ENCODE measurements at regions not wholly inside any gene's neighbourhood (a gene's known extent, or its start where the extent isn't known, plus 50 kb on each side); places are given as distances from the start of the nearest gene placed in this dataset.

DNA sequence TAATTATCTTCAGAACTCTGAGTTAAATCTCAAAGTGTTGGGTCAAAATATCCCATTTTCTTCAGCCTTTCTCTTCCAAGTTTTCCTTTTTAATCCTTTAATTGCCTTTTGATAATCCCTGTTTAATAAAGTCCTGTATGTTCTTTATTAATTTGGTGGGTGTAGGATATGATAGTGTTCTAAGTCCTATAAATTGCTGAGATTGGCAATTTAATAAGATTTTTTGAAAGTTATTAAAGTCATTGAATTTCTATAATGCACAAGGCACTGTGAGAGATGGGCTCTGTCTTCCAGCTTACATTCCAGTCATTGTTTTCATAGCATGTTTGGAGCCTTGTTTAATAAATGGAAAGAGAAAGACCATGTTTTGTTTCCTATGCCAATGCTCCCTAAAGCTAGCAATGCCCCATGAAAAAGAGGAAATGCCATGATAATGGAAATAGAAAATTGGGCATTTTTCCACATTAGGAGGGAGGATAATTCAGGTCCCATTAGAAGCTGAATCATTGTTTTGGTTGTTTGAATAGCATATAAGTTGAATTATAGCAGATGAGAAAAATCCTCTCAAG is 404.8 kb downstream of the CD109 start:
- no peak for DNase-seq (ENCODE audit: low read depth in 2 of 2)

DNA sequence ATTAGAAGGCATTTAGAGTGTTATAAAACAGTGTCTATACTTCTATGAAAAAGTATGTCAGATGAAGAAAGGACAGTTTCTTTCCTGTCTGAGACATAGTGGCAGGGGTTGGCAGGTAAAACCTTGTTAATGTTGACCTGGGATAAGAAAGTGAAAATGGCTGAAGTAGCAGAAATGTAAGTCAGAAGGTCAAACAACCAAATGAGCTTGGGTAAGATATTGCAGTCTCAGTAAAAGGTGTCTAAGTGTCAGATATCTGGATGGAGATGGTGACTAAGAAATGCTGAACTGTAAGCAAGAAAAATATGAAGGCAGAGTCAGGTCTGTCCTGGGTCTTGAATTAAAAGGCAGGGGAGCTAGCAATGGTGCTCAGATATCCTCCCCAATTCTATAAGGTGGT is 400.3 kb downstream of the CD109 start:
- DNase-seq (ENCODE audit: low read depth in 2 of 2), result no peak

- DNase-seq (ENCODE audit: low read depth in 2 of 2), result no peak
Observed at GRCh38 chr6:74093361-74093760, 397.4 kb downstream of the CD109 start.

GRCh38 chr6:74091794-74092157 is 395.8 kb downstream of the CD109 start:
- no peak for DNase-seq (ENCODE audit: low read depth in 2 of 2)

- no peak for DNase-seq (ENCODE audit: low read depth in 2 of 2)
Observed at GRCh38 chr6:74091136-74091793, 395.3 kb downstream of the CD109 start.

DNA sequence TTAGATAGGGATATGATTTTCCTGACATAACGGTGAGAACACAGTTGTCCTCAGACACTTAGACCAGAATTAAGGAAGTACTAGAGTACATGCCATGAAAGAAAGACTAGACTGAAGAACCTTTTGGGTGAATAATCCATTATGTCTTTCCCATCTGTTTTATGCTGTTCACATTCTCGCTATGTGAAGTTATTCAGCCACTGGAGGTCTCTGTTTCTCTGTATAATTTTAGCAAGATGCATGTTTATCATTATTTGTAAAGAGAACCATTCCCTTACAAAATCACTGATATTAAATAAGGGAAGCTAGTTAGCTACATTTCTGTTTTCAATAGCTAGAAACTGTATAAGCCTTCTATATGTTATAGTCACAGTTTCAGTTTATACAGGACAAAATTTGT is 391.9 kb downstream of the CD109 start:
- DNase-seq (ENCODE audit: low read depth in 2 of 2), result peak in 1 of 2 experiments; percentile 42

GRCh38 chr6:74075896-74076295 is 379.9 kb downstream of the CD109 start:
- no peak for DNase-seq (ENCODE audit: low read depth in 2 of 2)

GRCh38 chr6:74075323-74075722 is 379.3 kb downstream of the CD109 start:
- DNase-seq (ENCODE audit: low read depth in 2 of 2), result peak in 1 of 2 experiments; percentile 54

DNA sequence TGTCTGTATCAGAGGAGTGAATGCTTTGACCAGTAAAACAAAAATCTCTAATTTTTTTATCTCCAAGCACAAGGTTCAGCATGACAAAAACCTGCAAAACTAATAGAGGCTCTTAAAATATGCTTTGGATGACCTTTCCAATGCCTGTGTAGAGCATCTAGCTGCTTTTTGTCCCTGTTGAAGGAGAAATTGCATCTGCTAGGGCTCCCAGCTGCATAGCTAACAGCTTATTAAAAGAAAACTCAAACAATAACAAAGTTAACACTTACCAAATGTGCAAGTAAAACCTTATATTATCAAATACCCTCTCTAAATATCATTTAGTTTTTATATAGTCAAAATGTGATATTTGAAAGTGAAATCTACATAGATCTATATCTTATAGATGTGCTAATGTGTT is 378.6 kb downstream of the CD109 start:
- DNase-seq (ENCODE audit: low read depth in 2 of 2), result no peak

DNA sequence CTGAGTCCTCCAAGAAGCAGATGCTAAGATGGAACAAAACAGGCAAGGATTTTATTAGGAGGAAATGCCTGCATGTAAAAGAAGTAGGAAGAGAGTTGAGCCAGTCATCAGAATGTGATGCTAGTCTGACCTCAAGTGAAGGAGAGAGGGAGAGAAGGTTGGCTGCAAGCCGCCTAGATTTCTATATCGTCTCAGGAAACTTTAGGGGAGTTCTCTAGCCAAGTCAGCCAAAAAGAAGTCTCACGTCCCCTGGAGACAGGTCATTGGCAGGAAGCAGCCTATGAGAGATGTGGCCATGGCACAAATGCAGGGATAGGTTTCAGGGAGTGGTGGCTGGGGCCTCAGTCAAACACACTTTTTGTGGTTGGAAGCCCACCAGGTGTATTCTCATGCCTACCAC is 378.0 kb downstream of the CD109 start:
- DNase-seq (ENCODE audit: low read depth in 2 of 2), result peak in 1 of 2 experiments; percentile 53

DNA sequence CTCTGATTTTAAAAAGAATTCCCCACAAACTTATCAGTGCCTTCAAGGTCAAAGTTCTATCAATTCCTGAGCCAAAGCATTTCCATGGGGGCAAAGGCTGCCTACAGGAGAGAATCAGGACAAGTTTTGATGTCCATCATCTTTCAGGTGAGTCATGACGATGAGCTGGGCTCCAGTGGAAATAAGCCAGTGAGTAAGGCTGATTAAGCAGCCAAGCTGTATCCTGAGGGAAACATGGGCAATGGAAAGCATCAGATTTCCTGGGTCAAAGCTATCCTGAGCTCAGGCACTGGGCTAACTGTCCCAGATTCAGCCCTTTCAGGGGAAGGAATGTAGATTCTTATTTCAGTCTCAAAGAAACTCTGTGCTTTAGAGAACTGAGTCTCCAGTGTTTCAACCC is 377.4 kb downstream of the CD109 start:
- no peak for DNase-seq (ENCODE audit: low read depth in 2 of 2)

DNA sequence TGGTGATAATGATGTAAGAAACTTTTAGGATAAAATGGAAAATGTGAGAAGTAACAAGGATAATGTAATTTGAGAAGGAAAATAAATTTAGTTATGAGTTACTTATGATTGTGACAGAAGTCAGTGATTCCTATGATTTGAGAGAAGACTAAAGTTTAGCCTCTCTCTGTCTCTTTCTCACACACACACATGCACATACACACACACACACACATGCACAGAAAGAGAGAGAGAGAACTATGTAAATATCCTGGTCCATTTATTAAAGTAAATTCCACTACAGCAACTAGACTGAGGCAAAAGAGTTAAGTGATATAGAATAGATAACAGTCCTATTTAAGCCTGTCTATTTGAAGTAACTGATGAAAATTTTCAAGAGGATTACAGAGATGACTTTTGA is 375.2 kb downstream of the CD109 start:
- no peak for DNase-seq (ENCODE audit: low read depth in 2 of 2)

DNA sequence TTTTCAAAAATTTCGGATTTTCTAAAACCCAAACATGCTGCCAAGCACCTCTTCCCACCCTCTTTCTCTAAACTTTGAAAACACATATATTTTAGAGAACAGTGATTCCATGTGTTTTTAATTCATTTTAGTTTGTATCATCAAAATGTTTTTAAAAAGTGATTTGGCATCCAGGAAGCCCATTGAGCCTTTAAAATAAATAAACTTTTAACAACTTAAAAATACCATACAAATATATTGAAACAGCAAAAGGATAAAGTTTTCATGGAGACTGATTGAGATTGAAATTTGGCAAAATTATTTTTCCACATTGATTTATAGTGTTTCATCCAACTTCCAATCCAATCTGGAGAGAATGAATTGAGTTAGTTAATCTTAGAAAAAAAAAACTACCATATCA is 374.7 kb downstream of the CD109 start:
- DNase-seq (ENCODE audit: low read depth in 2 of 2), result no peak

DNA sequence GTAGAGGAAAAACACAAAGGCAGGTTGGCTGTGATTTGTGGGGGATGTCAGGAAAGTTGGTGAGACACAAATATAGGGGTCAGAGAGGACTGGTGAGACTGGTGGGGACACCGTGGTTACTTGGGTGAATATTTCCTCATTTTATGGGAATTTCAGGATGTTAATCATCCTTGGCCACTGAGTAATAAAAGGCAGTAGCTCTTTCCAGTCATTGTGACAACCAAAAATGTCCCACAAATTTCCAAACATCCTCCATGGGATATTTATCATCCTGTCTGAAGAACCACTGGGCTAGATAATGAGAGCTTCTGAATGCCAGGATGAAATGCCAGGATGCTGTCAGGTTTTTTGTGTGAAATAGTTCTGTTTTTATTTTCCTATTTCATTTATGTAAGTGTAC is 374.1 kb downstream of the CD109 start:
- peak in 1 of 2 experiments; percentile 38 for DNase-seq (ENCODE audit: low read depth in 2 of 2)

DNA sequence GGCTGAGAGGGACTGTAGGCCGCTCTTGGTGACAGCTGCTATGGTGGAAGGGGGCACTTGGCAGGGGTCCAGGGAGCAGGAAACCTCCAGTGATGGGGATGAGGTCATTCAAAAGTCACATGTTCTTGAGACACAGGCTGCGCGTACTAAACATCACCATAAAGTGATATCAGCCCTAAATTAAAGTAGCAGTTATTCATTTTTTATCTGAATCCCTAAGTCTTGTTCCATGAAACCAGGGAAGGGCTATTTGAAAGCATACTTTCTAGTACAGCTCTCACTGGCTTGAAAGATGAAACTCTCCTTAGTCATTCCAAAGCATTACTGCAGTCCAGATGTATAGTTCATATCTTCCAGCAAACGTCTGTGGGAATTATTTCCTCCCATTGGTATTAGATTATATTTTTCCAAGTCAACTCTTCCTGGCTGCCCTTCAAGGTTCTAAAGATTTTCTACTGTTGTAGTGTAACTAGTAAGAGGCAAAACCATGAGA is 373.1 kb downstream of the CD109 start:
- DNase-seq (ENCODE audit: low read depth in 2 of 2), result peak; percentile 86 to 87

- peak in 1 of 2 experiments; percentile 44 for DNase-seq (ENCODE audit: low read depth in 2 of 2)
Observed at GRCh38 chr6:74066168-74066871, 370.3 kb downstream of the CD109 start.

GRCh38 chr6:74065705-74066104 is 369.7 kb downstream of the CD109 start:
- DNase-seq (ENCODE audit: low read depth in 2 of 2), result no peak

DNA sequence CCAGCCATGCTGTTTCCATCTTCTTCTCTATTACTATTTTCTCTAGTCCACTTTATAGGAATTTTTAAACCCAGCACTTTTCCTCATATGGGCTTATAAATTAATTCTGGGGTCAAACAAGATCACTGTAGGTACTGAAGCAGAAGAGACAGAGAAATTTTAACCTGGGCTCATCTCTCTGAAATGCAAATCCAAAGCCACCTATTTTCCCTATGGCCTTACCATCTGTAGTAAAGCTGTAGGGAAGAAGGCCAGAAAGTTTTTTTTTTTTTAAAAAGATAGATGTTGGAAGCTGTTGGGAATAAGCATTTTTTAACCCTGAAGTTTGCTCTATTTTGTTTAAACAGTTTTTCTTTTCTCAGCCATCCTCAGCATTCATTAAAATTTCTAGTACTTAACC is 367.4 kb downstream of the CD109 start:
- DNase-seq (ENCODE audit: low read depth in 2 of 2), result no peak

DNA sequence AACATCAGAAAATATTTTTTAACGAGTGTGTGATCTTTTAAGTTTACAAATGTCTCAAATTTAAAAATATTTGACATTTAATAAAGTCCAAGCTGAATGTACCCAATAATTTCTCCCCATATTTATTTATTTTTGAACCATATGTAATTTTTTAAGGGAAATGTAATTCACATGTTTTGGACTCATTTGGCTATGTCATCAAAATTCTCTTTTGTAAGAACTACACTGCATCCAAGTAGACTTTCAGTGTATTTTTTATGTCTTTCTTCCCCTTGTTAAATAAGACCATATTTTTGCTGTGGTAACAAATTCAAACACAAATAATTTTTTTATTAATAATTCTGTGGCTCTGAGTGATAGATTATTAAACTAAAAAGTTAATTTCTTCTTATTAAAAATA is 365.2 kb downstream of the CD109 start:
- DNase-seq (ENCODE audit: low read depth in 2 of 2), result no peak

DNA sequence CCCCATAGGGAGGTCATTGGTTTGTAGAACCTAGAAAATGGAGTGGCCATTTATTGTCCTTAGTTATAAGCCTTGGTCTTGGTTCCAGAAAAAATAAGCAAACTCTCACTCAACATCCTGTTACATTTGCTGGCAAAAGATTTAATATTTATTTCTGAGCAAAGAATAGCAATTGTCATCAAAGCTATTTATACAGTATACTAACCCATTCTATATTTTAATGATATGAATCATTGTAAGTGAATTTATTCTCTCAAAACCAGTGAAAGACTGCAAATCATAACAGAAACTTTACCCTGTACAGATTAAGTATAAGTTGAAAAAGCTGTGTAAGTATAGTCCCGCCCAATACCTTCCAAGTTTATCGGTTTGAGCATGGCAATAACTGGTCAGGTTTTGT is 364.4 kb downstream of the CD109 start:
- no peak for DNase-seq (ENCODE audit: low read depth in 2 of 2)

DNA sequence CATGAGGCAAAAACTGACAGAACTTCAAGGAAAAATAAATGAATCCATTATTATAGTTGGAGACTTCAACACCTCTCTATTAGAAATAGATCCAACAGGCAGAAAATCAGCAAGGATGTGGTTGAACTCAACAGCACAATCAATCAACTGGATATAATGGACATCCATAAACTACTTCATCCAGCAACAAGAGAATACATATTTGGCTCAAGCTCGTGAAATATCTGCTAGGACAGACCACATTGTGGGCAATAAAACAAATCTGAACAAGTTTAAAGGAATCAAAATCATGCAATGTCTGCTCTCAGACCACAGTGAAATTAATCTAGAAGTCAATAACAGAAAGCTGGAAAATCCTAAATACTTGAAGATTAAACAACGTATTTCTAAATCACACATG is 362.6 kb downstream of the CD109 start:
- DNase-seq (ENCODE audit: low read depth in 2 of 2), result peak in 1 of 2 experiments; percentile 13

DNA sequence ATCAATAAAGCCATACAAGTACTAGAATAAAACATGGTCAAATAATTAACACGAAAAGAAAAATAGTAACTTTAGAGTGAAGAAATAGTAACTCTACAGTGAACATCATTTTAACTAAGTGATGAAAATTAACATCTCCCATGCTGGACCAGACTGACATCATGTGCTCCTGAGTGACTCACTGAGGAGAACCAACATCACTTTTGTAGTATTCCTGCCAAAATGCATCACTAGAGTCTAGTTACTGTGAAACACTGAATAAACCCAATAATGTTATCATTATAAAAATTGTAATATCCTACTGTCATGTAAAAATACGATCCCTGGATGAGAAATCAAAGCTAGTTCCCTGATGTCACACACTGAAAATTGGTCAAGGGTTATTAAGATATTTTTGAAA is 361.3 kb downstream of the CD109 start:
- no peak for DNase-seq (ENCODE audit: low read depth in 2 of 2)

GRCh38 chr6:74054190-74054589 is 358.2 kb downstream of the CD109 start:
- DNase-seq (ENCODE audit: low read depth in 2 of 2), result no peak

Measured in fibroblast of skin of left quadriceps (primary cell).